SK-N-SH (cell line): ENCODE measurements at regions not wholly inside any gene's neighbourhood (a gene's known extent, or its start where the extent isn't known, plus 50 kb on each side); places are given as distances from the start of the nearest gene placed in this dataset.

ENCODE experiments used
- CTCF ChIA-PET: fragments of 300-600, 350-600 bp; formaldehyde crosslinking; extraction: SDS; loops from one replicate; lab custom pipeline; 2021; lab: Yijun Ruan, JAX
- POLR2A ChIA-PET: fragments of 350-600 bp; sonication (Branson Sonifier 250); formaldehyde crosslinking; extraction: SDS; loops from one replicate; lab custom pipeline; 2020; ENCODE audit warnings: antibody characterized with exemption, inconsistent platforms; lab: Yijun Ruan, JAX
- DNase-seq: peaks from one replicate; pipeline ENCODE4 v3.0.0; 2012
- H2AFZ ChIP-seq: fragments of 200-600 bp; sonication (generic); 2 replicates; pipeline ENCODE4 v1.8.1; 2016; ENCODE audit warnings: antibody characterized with exemption, mild to moderate bottlenecking, low read depth
- H3F3A ChIP-seq: fragments of 200-600 bp; sonication (generic); replicated peaks from 2 replicates; pipeline ENCODE3; 2016; ENCODE audit warnings: antibody characterized with exemption, mild to moderate bottlenecking; ENCODE audit not compliant: insufficient read depth
- H3K27ac ChIP-seq, 2 experiments: fragments of 200-500 bp in 1 of 2; fragments of 200-600 bp in 1 of 2; sonication (Bioruptor generic) in 1 of 2; sonication (generic), shearing (Covaris generic) in 1 of 2; 2 replicates each; pipeline versions ENCODE4 v1.5.1 to v1.6.1; 2014 to 2016; ENCODE audit warnings: low read depth in 2 of 2, inconsistent platforms in 1 of 2, low read length in 1 of 2, mild to moderate bottlenecking in 1 of 2, mixed read lengths in 1 of 2
- H3K27me3 ChIP-seq: fragments of 200-600 bp; sonication (generic), shearing (Covaris generic); 2 replicates; pipeline ENCODE4 v1.6.1; 2016; ENCODE audit warnings: mixed run types; ENCODE audit not compliant: insufficient read depth
- H3K36me3 ChIP-seq, 2 experiments: fragments of 200-500 bp in 1 of 2; fragments of 200-600 bp in 1 of 2; sonication (Bioruptor generic) in 1 of 2; sonication (generic) in 1 of 2; replicated peaks in 1 of 2; 2 replicates each; pipeline versions ENCODE3 to v1.5.1; 2014 to 2016; ENCODE audit warnings: low read length in 1 of 2, mild to moderate bottlenecking in 1 of 2; ENCODE audit not compliant: insufficient read depth in 2 of 2, control insufficient read depth in 1 of 2
- H3K4me1 ChIP-seq, 2 experiments: fragments of 200-500 bp in 1 of 2; fragments of 200-600 bp in 1 of 2; sonication (Bioruptor generic) in 1 of 2; sonication (generic), shearing (Covaris generic) in 1 of 2; 2 replicates each; pipeline versions ENCODE4 v1.5.1 to v1.6.1; 2014 to 2016; ENCODE audit warnings: low read depth in 1 of 2, low read length in 1 of 2, mixed run types in 1 of 2; ENCODE audit not compliant: insufficient read depth in 2 of 2, control insufficient read depth in 1 of 2
- H3K4me2 ChIP-seq: fragments of 200-600 bp; sonication (generic), shearing (Covaris generic); 2 replicates; pipeline ENCODE4 v1.6.1; 2017; ENCODE audit warnings: mixed run types
- H3K4me3 ChIP-seq, 2 experiments: fragments of 200-500 bp in 1 of 2; fragments of 200-600 bp in 1 of 2; sonication (Bioruptor generic) in 1 of 2; sonication (generic), shearing (Covaris generic) in 1 of 2; 2 replicates each; pipeline versions ENCODE4 v1.5.1 to v1.8.1; 2014 to 2016; ENCODE audit warnings: low read depth in 2 of 2, inconsistent platforms in 1 of 2, low read length in 1 of 2, mild to moderate bottlenecking in 1 of 2, mixed read lengths in 1 of 2, moderate library complexity in 1 of 2
- H3K79me2 ChIP-seq: fragments of 200-600 bp; sonication (generic); 2 replicates; pipeline ENCODE4 v1.8.1; 2017; ENCODE audit warnings: mild to moderate bottlenecking; ENCODE audit not compliant: insufficient read depth
- H3K9ac ChIP-seq: fragments of 200-600 bp; sonication (generic); 2 replicates; pipeline ENCODE4 v1.6.1; 2017; ENCODE audit warnings: mixed run types
- H3K9me2 ChIP-seq: fragments of 200-600 bp; sonication (generic); 2 replicates; pipeline ENCODE4 v1.6.1; 2017; ENCODE audit warnings: mixed run types
- H3K9me3 ChIP-seq: fragments of 200-600 bp; sonication (generic); 2 replicates; pipeline ENCODE4 v1.6.1; 2017; ENCODE audit warnings: mixed run types, mild to moderate bottlenecking, moderate library complexity
- H4K20me1 ChIP-seq: fragments of 200-600 bp; sonication (generic); 2 replicates; pipeline ENCODE4 v1.6.1; 2017; ENCODE audit warnings: mild to moderate bottlenecking, mixed run types; ENCODE audit not compliant: insufficient read depth
- ELF1 ChIP-seq: IDR thresholded peaks from 2 replicates; pipeline ENCODE4 v1.4.0; 2012
- EP300 ChIP-seq, 2 experiments: IDR thresholded peaks; 2 replicates each; pipeline versions ENCODE4 v1.4.0 to v1.6.1; 2012; ENCODE audit warnings: borderline replicate concordance in 1 of 2, low read depth in 1 of 2, low read length in 1 of 2
- FOXJ3 ChIP-seq: sonication (generic); formaldehyde crosslinking; IDR thresholded peaks from 2 replicates; pipeline ENCODE4 v1.5.1; 2020; ENCODE audit warnings: mild to moderate bottlenecking, missing genetic modification reagents
- GATA2 ChIP-seq: sonication (generic); formaldehyde crosslinking; IDR thresholded peaks from 2 replicates; pipeline ENCODE4 v1.5.0; 2020; ENCODE audit warnings: mild to moderate bottlenecking, missing genetic modification reagents
- MEF2A ChIP-seq: IDR thresholded peaks from 2 replicates; pipeline ENCODE4 v1.4.0; 2012; ENCODE audit warnings: low read depth, borderline replicate concordance
- SIN3A ChIP-seq: IDR thresholded peaks from 2 replicates; pipeline ENCODE4 v1.6.1; 2012; ENCODE audit warnings: low read depth, mild to moderate bottlenecking, low read length, moderate library complexity, borderline replicate concordance
- TCF12 ChIP-seq: IDR thresholded peaks from 2 replicates; pipeline ENCODE4 v1.4.0; 2012
- TEAD4 ChIP-seq: IDR thresholded peaks from 2 replicates; pipeline ENCODE4 v1.4.0; 2012; ENCODE audit warnings: mild to moderate bottlenecking, borderline replicate concordance; ENCODE audit not compliant: insufficient read depth
- USF1 ChIP-seq: IDR thresholded peaks from 2 replicates; pipeline ENCODE4 v1.4.0; 2012; ENCODE audit warnings: low read depth, borderline replicate concordance
- USF2 ChIP-seq: fragments of 150-350 bp; IDR thresholded peaks from 2 replicates; pipeline ENCODE4 v1.6.1; 2017; ENCODE audit warnings: antibody characterized with exemption, low read length, low read depth, borderline replicate concordance
- WGBS: methylation state at CpG from one replicate; pipeline ENCODE4 v1.1.6; 2017; ENCODE audit warnings: low lambda C conversion rate; 5-methylcytosine and 5-hydroxymethylcytosine counted together

DNA sequence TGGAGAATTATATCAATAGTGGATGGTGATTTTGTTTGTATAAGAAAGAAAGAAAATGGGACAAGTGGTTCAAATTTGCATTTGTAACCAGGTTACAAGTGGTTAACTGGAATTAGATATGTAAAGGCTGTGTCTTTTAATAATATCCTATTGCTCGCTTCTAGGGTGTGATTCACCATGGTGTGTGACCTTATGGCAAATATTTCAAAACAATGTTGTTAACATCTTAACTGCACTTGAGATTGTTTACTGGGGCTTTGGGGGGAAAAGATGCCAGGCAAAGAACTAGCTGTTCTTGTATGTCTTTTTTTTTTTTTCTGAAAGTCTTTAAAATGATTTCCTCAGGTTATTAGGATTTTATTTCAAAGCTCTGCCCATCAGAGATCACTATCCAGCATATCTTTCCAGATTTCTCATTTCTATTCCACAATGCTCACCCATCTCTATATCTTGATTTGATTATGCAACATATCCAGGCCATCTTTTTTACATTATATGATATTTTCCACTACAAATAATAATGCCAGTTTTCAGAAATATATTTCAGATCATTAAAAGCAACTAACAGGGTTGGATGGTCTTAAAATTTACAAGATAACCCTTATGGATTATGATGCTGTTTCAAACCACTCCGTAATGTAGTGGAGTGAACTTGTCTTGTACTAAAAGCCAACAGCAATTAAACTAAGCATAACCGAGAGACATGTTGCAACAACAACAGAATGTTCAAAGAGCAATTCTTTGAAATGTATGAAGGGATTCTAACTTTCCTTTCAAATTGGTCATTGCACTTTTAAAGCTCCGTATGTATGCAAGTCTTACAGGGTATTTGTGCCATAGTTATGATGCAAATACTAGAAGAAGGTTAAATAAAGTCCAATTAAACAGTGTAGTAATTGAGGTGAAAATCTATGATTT, 341.5 kb upstream of the ETAA1 start:
- Histone ChIP-seq H4K20me1 (no peaks in the 10 kb centered on the region), H3K4me2 (no peak overlapping the region), H2AFZ (no peak overlapping the region), H3K9me3 (no peaks in the 10 kb centered on the region), H3F3A (no peaks in the 10 kb centered on the region), H3K4me3 (no peak overlapping the region), H3K79me2 (no peaks in the 10 kb centered on the region), H3K27ac (peak overlapping the region in 1 of 2 experiments; percentile 34; a peak in 1 of 4 replicates), H3K9me2 (no peaks in the 10 kb centered on the region), H3K27me3 (no peaks in the 10 kb centered on the region), H3K36me3 (no peaks in the 10 kb centered on the region), H3K9ac (no peak overlapping the region), H3K4me1 (peaks cover 0 to 9% of the 10 kb centered on the region in 2 experiments; a peak in 2 of 4 replicates)
- WGBS: 59% methylated on average over 4 of the region's 4 CpGs
- TF ChIP-seq USF2: no peak
- TF ChIP-seq TEAD4: no peak
- TF ChIP-seq GATA2 (CRISPR knock-in tag): 0 out of 2 replicates have a peak, but pooled peaks have one; percentile 26
- TF ChIP-seq EP300 (IDR thresholded peaks at IDR 0.05; ENCODE audit: borderline replicate concordance in 1 of 2, low read depth in 1 of 2, low read length in 1 of 2): peak in 1 of 2 experiments; percentile 27; a peak in 1 of 4 replicates
- ChIA-PET CTCF (no interaction called here), POLR2A (no interaction called here)
- DNase-seq: no peak

GRCh38 chr2:67057123-67057522, 340.0 kb upstream of the ETAA1 start:
- WGBS: 73% methylated on average over 3 of the region's 3 CpGs
- ChIA-PET POLR2A (no interaction called here), CTCF (no interaction called here)
- Histone ChIP-seq H3K27ac (no peak overlapping the region; a peak in 1 of 4 replicates), H2AFZ (no peak overlapping the region), H3K79me2 (no peaks in the 10 kb centered on the region), H3K9me2 (no peaks in the 10 kb centered on the region), H3K4me2 (no peak overlapping the region), H3K9me3 (no peaks in the 10 kb centered on the region), H3F3A (no peaks in the 10 kb centered on the region), H3K36me3 (no peaks in the 10 kb centered on the region), H3K27me3 (no peaks in the 10 kb centered on the region), H3K4me1 (peaks cover 0 to 9% of the 10 kb centered on the region in 2 experiments; a peak in 2 of 4 replicates), H3K4me3 (no peak overlapping the region), H4K20me1 (no peaks in the 10 kb centered on the region), H3K9ac (no peak overlapping the region)
- TF ChIP-seq FOXJ3 (CRISPR knock-in tag) (no peak), ELF1 (no peak), TCF12 (no peak), SIN3A (no peak), MEF2A (no peak), USF1 (no peak)
- DNase-seq: no peak
